PC-3 (cell line): ENCODE measurements at regions not wholly inside any gene's neighbourhood (a gene's known extent, or its start where the extent isn't known, plus 50 kb on each side); places are given as distances from the start of the nearest gene placed in this dataset.

Experiments used
- ATAC-seq: fragments of 200-7000 bp; cut with Tn5 transposase; 2 replicates; pipeline ENCODE4 v1.9.1; 2020; ENCODE audit warnings: mild to moderate bottlenecking, moderate library complexity
- BruUV-seq: library from RNA; stranded (reverse); fragments of 400-500 nt; replicated peaks from 2 replicates; lab custom pipeline; 2021; lab: Mats Ljungman, UMichigan
- CTCF ChIA-PET: fragments of 300-600 bp; sonication (Branson Sonifier 250); formaldehyde crosslinking; loops from one replicate; lab custom pipeline; 2022; ENCODE audit warnings: antibody characterized with exemption; lab: Charles Lee
- POLR2A ChIA-PET: fragments of 300-600 bp; sonication (Branson Sonifier 250); formaldehyde crosslinking; loops from one replicate; lab custom pipeline; 2022; ENCODE audit warnings: antibody characterized with exemption; ENCODE audit not compliant: unreplicated experiment; lab: Charles Lee
- DNase-seq: peaks from one replicate; pipeline ENCODE4 v3.0.0-alpha.2; 2015
- H2AFZ ChIP-seq: fragments of 300-600 bp; sonication (generic); 2 replicates; pipeline ENCODE4 v1.6.0; 2016; ENCODE audit warnings: antibody characterized with exemption, low read length
- H3F3A ChIP-seq: fragments of 300-600 bp; sonication (generic); one replicate; pipeline ENCODE4 v1.6.0; 2017; ENCODE audit warnings: antibody characterized with exemption, low read length, control low read depth, mild to moderate bottlenecking; ENCODE audit not compliant: unreplicated experiment
- H3K27ac ChIP-seq: fragments of 300-600 bp; sonication (generic); 2 replicates; pipeline ENCODE4 v1.5.1; 2016; ENCODE audit warnings: mild to moderate bottlenecking, low read length
- H3K27me3 ChIP-seq: fragments of 300-600 bp; sonication (generic); 2 replicates; pipeline ENCODE4 v1.6.1; 2016; ENCODE audit warnings: low read length, mixed read lengths
- H3K36me3 ChIP-seq: fragments of 300-600 bp; sonication (generic); 2 replicates; pipeline ENCODE4 v1.6.1; 2016; ENCODE audit warnings: low read depth, mixed run types, low read length, mixed read lengths
- H3K4me1 ChIP-seq: fragments of 300-600 bp; sonication (generic); 2 replicates; pipeline ENCODE4 v1.5.1; 2016; ENCODE audit warnings: low read length; ENCODE audit not compliant: insufficient read depth
- H3K4me2 ChIP-seq: fragments of 300-600 bp; sonication (generic); 2 replicates; pipeline ENCODE4 v1.6.0; 2016; ENCODE audit warnings: low read length
- H3K4me3 ChIP-seq: fragments of 300-600 bp; sonication (generic); 2 replicates; pipeline ENCODE4 v1.5.1; 2016; ENCODE audit warnings: mild to moderate bottlenecking, low read length, mixed read lengths
- H3K79me2 ChIP-seq: fragments of 300-600 bp; sonication (generic); 2 replicates; pipeline ENCODE4 v1.6.1; 2017; ENCODE audit warnings: low read length, mixed read lengths
- H3K9ac ChIP-seq: fragments of 300-600 bp; sonication (generic); 2 replicates; pipeline ENCODE4 v1.6.0; 2016; ENCODE audit warnings: mild to moderate bottlenecking, low read length
- H3K9me2 ChIP-seq: fragments of 300-600 bp; sonication (generic); replicated peaks from 2 replicates; pipeline ENCODE4 v1.6.1; 2016; ENCODE audit warnings: mixed run types, low read length, mixed read lengths
- H3K9me3 ChIP-seq: fragments of 300-600 bp; sonication (generic); 2 replicates; pipeline ENCODE4 v1.6.1; 2016; ENCODE audit warnings: low read length, mixed read lengths
- H4K20me1 ChIP-seq: fragments of 300-600 bp; sonication (generic); 2 replicates; pipeline ENCODE4 v1.6.1; 2016; ENCODE audit warnings: low read length, mixed read lengths
- EZH2 ChIP-seq: fragments of 300-600 bp; sonication (generic); IDR thresholded peaks from one replicate; pipeline ENCODE4 v1.6.1; 2017; ENCODE audit warnings: antibody characterized with exemption, mild to moderate bottlenecking, low read length; ENCODE audit not compliant: unreplicated experiment
- EZH2phosphoT487 ChIP-seq: fragments of 300-600 bp; sonication (generic); IDR thresholded peaks from 2 replicates; pipeline ENCODE4 v1.6.1; 2018; ENCODE audit warnings: mild to moderate bottlenecking, antibody characterized with exemption, low read length, borderline replicate concordance
- intact Hi-C: fragments of 100-400 bp; cut with micrococcal nuclease; formaldehyde crosslinking; loops from 2 replicates; pipeline ENCODE4 v1.9.0; 2023
- TF ChIP-seq, protein P1 (sequence below): fragments of 300-600 bp; sonication (generic); conservative IDR thresholded peaks from 2 replicates; pipeline ENCODE4 v1.5.1; 2017; ENCODE audit warnings: antibody characterized with exemption, low read depth, mild to moderate bottlenecking, low read length

- DNase-seq (no peak), ATAC-seq (no peak)
- ChIA-PET POLR2A (no interaction called here), CTCF (no interaction called here)
- no peak overlapping the region for H3K4me3 ChIP-seq
- TF ChIP-seq EZH2 (no peak), EZH2phosphoT487 (no peak)
- TF ChIP-seq, protein P1, sequence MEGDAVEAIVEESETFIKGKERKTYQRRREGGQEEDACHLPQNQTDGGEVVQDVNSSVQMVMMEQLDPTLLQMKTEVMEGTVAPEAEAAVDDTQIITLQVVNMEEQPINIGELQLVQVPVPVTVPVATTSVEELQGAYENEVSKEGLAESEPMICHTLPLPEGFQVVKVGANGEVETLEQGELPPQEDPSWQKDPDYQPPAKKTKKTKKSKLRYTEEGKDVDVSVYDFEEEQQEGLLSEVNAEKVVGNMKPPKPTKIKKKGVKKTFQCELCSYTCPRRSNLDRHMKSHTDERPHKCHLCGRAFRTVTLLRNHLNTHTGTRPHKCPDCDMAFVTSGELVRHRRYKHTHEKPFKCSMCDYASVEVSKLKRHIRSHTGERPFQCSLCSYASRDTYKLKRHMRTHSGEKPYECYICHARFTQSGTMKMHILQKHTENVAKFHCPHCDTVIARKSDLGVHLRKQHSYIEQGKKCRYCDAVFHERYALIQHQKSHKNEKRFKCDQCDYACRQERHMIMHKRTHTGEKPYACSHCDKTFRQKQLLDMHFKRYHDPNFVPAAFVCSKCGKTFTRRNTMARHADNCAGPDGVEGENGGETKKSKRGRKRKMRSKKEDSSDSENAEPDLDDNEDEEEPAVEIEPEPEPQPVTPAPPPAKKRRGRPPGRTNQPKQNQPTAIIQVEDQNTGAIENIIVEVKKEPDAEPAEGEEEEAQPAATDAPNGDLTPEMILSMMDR, result no peak
- no peaks in the 10 kb centered on the region for H3K27me3 ChIP-seq
- no peak overlapping the region for H3K4me2 ChIP-seq
- no peaks in the 10 kb centered on the region for H3F3A ChIP-seq
- intact Hi-C loops, result no loop called here
- no peak overlapping the region for H2AFZ ChIP-seq
- H3K27ac ChIP-seq, result no peak overlapping the region
- no peaks in the 10 kb centered on the region for H3K9me2 ChIP-seq
- no peaks in the 10 kb centered on the region for H4K20me1 ChIP-seq
- H3K9ac ChIP-seq, result no peak overlapping the region
- H3K9me3 ChIP-seq, result no peaks in the 10 kb centered on the region
- H3K4me1 ChIP-seq, result peaks cover 17% of the 10 kb centered on the region
- H3K36me3 ChIP-seq, result no peaks in the 10 kb centered on the region
- H3K79me2 ChIP-seq, result no peaks in the 10 kb centered on the region
- no TSS peak for BruUV-seq
Observed at GRCh38 chr5:56286015-56286884, 53.1 kb upstream of the ANKRD55 start.

DNA sequence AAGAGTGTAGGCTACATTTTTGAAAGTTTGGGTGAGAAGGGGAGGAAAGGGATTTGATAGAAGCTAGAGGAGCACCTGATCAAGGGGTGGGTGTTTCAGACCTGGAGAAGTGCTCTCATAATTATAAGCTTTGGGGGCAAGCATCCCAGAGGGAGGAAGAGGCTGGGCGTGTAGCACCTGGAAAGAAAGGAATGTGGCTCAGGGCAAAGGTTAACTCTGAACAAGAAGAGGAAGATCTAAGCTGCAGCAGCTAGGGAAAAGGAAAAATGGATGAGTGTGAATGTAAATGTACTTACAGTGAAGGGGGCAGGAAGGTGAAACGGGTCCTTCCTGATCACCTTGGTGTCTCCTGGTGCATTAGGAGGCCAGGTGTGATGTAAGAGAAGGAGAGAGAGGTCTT is 49.8 kb upstream of the ANKRD55 start:
- ChIA-PET CTCF (no interaction called here), POLR2A (no interaction called here)
- Histone ChIP-seq H2AFZ (no peak overlapping the region), H4K20me1 (no peaks in the 10 kb centered on the region), H3K9me3 (no peaks in the 10 kb centered on the region), H3K4me2 (no peak overlapping the region), H3K9ac (no peak overlapping the region), H3K4me3 (no peak overlapping the region), H3F3A (no peaks in the 10 kb centered on the region), H3K4me1 (peaks cover 30% of the 10 kb centered on the region), H3K36me3 (no peaks in the 10 kb centered on the region), H3K9me2 (no peaks in the 10 kb centered on the region), H3K79me2 (no peaks in the 10 kb centered on the region), H3K27me3 (no peaks in the 10 kb centered on the region), H3K27ac (0 out of 2 replicates have a peak overlapping the region, but pooled peaks have one; percentile 43)
- no TSS peak for BruUV-seq
- DNase-seq (no peak), ATAC-seq (no peak)
- intact Hi-C loops, result loop anchor here (5.0 kb wide), 1 partner anchor 64 kb away; no protein-coding TSS in a partner anchor
- TF ChIP-seq, protein P1, result no peak
- TF ChIP-seq EZH2phosphoT487 (no peak), EZH2 (no peak)
